ENCODE measurements at regions not wholly inside any gene's neighbourhood (a gene's known extent, or its start where the extent isn't known, plus 50 kb on each side); places are given as distances from the start of the nearest gene placed in this dataset.
"Not testable (repeated sequence)": the region's sequence is repeated elsewhere in the genome, so short reads cannot be mapped to it uniquely, and the experiment has no call there.

DNA sequence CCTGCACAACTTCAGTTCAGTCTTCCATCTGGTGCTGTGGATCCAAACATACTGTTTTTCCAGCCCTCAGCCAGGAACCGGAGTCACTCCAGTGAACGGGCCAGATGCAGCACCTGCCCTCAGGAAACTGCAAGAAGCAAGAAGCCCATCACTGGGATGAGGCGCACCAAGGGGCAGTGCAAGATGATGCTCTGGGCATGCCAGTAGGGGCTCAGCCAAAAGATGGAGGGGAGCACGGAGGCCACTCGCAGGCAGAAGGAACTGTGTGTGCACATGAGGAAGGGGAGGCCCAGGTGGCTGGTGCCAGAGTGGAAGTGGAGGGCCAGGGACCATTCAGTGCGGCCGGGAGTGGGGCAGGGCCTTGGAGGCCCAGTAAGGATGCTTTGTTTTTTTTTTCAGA lies 161.7 kb upstream of the MAMLD1 start:
- no peak overlapping the region for H3K4me3 ChIP-seq
- H3K27ac ChIP-seq = no peak overlapping the region

DNA sequence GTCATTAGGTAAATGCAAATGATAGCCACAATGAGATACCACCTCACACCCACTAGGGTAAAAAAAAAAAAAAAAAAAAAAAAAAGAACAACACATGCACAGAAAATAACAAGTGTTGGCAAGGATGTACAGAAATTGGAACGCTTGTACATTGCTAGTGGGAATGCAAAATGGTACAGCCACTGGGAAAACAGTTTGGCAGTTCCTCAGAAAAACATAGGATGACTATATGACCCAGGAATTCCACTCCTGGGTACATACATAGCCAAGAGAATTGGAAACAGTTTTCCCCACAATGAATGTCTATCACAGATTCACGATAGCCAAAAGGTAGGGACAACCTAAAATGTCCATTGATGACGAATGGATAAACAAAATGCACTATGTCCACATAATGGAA lies 161.3 kb upstream of the MAMLD1 start:
- no peak overlapping the region for H3K27ac ChIP-seq
- H3K4me3 ChIP-seq = no peak overlapping the region

DNA sequence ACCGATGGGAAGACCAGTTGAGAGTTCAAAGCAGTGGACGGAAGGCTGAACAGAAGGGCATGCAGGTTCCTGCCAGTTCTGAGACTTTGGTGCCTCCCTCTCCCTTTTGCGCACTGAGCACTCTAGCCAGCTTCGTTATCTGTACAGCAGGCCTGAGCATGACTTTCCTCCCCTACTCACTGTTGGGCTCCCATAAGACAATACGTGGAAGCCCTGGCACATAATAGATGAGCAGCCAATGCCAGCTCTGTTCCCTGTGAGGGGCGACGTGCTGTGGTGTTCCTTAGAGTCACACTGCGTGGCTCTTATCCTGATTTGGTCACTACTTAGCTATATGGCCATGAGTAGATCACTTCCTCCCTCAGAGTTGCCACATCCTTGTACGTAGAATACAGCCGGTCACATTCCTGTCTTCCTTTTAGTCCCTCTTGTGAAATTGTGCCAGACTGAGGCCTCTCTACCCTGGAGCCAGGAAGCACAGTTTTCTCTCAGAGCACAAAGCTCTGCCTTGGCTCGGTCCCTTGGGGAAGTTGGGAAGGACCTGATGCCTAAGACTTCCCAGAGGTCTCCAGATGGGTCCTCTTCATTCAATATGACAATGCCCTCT lies 160.4 kb upstream of the MAMLD1 start:
- Histone ChIP-seq H3K4me3 (no peak overlapping the region), H3K27ac (peak overlapping the region in 7 of 21 experiments; percentile 16 to 50 (median 39))

DNA sequence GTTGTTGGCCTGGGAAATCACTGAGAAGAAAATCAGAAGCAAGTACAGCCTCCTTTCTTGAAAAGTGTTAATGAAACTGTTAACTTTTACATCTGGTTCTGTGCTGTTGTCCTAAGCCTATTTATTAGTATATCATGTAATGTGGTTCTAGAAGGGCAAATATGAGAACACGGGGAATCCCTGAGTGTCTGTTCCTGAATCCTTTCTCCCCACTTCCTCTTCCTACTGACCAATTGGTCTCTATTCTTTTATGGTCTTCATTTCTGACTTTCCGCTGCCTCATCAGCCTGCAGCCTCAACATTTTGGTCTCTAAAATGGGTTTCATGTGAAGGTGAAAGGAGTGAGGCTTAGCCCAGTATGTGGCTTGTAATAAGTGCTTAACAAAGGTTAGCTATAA lies 159.9 kb upstream of the MAMLD1 start:
- Histone ChIP-seq H3K4me3 (no peak overlapping the region), H3K27ac (peak overlapping the region in 7 of 21 experiments; percentile 16 to 50 (median 39))

DNA sequence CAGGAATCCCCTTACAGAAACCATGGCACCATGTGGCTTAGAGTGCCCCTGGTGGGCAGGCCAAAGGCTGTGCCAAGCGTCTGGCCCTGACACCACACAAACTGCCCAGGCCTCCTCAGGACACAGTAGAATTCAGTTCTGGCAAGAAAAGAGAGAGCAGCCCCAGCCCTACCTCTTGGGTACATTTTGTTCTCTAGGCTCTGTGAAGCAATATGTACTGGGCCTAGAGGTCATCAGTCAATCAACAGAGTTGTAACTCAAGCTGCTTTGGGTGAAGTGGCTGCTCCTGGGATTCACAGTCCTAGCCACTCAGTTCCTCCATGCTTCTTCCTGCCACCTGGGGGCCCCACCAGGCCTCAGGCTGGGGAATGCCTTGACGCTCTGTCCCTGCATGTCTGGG lies 158.1 kb upstream of the MAMLD1 start:
- Histone ChIP-seq H3K4me3 (no peak overlapping the region), H3K27ac (no peak overlapping the region)

DNA sequence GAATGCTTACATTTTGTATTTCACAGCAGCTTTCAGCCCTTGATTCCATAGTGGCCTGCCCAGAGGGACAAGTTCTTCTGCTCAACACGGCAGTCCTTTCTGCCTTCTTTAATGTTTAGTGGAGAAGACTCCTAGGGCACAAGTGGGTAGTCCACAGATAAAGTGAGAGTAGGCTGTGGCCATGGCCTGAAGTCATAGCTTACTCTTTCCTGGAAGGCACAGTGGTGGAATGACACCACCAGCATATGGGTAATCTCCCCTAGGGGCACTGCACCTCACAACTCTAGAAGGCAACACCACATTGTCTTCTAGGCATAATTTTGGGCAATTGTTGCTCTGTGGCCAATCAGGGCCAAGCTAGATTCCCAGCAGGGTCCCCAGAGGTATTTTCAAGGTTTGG lies 155.4 kb upstream of the MAMLD1 start:
- Histone ChIP-seq H3K27ac (no peak overlapping the region), H3K4me3 (no peak overlapping the region)

DNA sequence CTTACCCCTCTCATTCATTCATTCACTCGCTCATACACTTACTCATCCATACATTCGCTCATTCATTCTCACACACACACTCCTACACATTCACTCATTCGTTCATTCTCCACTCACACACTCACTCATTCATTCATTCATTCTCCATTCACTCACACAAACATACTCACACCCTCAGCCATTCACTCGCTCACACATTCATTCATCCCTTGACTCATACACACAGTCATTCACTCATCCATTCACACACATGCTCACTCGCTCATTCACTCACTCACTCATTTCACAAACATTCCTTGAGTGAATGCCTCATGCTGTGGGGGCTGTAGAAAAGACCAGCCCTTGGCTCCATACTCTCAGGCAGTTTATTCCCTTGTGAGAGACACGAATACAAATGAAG lies 151.1 kb upstream of the MAMLD1 start:
- Histone ChIP-seq H3K4me3 (no peak overlapping the region), H3K27ac (no peak overlapping the region)

DNA sequence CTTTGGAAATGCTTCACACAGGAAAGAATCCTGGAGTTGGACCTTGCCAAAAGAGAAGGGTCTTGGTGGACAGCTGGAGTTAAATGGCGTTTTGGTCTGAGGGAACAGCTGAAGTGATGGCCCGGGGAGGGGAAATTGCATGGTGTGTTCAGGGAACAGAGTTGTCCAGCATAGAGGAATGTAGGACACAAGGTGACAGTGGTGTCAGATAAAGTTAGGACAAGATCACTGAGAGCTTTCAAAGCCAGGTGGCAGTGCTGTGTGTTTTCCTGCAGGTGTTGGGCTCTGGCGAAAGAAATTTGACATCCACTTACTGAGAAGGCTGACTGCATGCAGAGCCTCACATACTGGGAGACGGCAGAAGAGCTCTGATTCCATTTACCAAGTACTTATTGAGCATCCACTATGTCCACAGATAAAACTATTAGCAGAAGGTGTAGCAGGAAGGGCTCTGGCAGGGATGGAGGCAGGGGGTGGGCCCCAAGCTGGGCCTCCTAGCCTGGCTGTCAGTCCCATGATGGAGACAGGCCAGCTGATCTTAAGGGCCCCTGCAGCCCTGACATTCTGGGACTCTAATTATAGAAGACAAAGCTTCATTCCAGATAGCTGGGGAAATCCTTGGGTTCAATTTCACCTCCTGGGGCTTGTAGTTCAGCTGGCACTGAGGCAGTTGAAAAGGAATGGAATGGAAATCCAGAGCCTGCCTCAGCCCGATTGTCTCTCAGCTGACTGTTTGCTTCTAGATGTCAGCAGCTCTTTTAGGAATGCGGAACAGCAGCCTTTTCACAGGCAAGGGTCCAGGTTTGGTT lies 150.2 kb upstream of the MAMLD1 start:
- Histone ChIP-seq H3K4me3 (no peak overlapping the region), H3K27ac (no peak overlapping the region)

DNA sequence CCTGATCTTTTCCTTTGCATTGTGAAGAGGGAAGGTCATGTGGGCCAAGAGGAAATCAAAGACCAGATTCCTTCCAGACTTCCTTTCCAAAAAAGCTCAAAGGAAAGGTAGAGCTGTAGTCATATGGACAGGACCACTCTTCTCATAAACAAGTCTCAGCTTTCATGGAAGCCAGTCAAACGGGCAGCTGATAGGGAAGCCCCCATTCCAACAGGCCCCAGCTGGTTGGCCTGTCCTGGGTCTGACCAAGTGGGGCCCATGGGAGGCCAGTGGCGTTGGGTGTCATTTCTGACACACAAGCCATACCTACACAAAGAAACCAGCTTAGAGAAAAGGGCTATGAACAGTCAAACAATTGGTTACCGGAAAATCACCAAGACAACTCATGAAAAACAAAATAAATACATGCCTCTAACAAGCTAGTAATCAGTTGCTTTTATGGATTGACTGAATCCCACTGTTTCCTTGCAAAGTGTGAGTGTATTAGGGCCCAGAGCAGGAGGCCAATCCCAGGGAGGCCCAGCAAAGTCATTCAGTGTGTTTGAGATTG lies 149.6 kb upstream of the MAMLD1 start:
- no peak overlapping the region for H3K27ac ChIP-seq
- H3K4me3 ChIP-seq = no peak overlapping the region

DNA sequence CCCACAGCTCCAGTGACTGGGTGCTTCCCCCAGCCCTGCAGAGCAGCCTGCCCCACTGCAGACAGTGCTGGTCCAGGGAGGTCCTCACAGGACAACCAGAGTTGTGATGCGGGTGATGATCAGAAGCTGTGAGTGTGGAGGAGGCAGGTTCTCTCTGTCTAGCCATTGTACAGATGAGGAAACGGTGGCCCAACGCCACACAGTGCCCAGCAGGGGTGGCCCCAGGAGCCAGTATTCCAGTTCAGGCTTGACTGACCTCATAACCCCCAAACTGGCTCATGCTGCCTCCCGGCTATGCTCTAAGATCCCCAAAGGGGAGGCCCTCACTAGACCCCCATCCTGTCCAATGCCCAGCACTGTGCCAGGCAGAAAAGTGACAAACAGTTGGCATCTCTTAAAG lies 147.1 kb upstream of the MAMLD1 start:
- H3K4me3 ChIP-seq, H3K27ac ChIP-seq: not testable (repeated sequence)

DNA sequence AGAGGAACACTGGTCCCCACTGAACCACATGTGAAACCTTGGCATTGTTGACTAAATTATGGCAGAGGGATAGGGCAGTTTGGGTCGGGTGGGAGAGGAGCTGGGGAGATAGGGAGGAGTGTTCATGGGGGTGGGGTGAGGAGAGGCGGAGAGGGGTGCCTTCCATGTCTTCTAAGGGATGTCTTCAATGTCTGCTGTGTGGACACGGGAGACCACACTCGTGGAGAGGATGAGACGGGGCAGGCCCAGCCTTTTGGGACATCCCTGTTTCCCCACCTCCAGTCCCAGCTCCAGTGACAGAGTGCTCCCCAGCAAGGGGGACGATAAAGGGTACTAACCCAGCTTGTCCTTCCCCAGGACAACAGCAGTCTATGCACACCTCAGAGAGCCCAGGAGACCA lies 146.4 kb upstream of the MAMLD1 start:
- no peak overlapping the region for H3K27ac ChIP-seq
- H3K4me3 ChIP-seq = no peak overlapping the region

DNA sequence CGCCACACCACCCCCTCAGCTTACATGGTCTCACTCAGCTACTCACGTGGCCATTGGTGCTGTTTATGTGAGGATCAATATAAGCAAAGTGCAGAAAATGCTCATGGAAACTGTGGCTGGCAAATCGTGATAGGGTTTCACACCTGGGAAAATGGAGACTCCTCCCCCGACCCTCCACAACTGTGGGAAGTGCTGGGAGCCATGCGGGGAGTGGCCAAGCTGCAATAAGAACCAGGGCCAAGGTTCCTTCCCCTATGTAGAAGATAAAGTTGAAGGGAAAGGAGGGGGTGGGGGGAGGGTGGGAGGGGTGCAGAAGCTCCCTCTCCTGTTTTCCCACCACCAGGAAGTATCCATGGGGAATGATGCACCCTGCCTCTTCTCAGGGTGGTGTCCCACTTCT lies 145.5 kb upstream of the MAMLD1 start:
- Histone ChIP-seq H3K4me3 (no peak overlapping the region), H3K27ac (no peak overlapping the region)

DNA sequence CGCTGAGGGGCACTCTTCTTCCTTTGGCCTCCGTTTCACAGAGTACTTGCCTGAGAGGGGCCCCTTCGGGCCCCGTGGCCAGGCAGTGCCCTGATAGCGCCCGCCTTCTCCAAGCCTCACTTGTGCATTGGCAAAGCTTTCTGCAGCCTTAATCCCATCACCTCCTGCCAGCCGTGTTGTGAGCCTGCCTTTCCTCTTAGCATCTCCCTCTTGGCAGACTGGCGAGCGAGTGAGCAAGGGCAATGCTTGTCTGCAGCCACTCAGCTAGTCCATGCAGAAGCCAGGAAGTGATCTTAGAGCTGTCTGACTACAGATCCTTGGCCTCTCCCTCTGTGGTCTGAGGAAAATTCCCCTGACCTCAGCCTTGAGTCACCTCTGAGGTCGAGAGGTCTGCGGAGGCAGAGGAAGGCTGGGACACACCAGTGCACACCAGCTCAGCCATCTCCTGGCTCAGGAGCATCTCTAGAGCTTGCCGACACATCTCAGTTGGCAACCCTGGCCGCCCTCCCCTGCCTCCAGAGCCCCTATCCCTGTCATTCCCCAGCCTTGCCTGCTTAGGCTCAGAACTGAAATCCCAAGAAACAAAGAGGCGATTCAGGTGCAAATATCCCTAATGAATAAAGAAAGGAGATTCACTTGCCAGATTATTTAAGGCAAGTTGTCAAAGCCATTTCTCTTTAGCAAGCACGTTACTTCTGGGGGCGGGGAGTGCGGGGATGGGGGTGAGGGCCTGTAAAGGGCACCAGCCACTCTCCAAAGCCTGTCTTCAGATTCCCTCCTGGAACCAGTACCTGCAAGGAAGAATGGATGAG lies 143.5 kb upstream of the MAMLD1 start:
- no peak overlapping the region for H3K4me3 ChIP-seq
- no peak overlapping the region for H3K27ac ChIP-seq

DNA sequence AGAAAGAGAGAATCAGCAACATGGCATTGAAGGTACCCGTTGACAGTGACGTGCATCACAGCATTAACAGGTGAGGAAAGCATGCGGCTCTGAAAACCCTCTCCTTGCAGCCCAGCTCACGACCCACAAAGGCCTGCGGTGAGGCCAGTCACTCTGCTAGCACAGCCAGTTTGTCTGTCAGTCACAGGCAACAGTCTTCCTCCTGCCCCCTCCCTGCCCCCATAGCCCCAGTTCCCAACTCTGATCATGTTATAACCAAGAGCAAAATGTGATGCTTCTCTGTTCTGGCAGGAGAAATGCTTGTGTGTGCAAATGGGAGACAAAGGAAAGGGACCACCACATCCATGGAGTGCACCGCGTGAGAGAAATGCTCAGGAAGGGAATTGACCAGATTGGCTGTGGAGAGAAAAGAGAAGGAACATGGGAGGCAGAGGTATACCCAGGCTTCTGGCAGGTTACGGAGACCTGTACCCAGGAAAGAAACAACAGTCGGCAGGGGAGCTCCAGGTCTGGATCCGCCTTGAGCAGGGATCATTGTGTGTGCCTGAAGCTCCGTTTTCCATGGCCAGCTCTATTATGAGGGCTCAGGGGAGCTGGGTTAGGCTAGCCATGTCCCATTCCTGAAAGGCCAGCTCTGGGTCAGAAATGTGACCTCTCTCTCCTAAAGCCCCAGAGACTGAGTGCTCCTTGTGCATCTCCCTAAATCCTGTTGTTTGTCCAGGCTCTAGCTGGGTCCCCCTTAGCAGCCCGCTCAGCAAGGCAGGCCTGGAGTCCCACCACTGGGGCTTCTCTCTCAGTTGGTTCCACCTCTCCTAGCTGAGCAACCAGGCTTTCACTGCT lies 139.7 kb upstream of the MAMLD1 start:
- H3K4me3 ChIP-seq = no peak overlapping the region
- H3K27ac ChIP-seq = no peak overlapping the region

DNA sequence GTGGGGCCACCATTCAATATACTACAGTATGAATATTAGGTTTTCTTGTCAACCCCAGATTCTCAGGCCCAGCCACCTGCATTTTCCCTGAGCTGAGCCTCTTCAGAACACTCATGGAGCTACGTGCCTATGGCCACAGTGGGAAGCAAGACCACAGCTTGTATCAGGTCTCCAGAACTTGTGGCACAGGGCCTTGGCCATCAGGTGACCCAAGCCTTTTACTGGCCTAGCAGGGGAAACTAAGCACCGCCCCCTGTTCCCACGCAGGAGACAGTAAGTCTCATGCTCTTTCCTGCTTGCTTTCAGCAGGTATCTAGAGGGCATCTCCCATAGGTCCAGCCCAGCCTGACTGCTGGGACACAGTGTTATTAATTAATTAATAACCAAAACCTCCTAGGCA lies 138.4 kb upstream of the MAMLD1 start:
- Histone ChIP-seq H3K4me3 (no peak overlapping the region), H3K27ac (no peak overlapping the region)

DNA sequence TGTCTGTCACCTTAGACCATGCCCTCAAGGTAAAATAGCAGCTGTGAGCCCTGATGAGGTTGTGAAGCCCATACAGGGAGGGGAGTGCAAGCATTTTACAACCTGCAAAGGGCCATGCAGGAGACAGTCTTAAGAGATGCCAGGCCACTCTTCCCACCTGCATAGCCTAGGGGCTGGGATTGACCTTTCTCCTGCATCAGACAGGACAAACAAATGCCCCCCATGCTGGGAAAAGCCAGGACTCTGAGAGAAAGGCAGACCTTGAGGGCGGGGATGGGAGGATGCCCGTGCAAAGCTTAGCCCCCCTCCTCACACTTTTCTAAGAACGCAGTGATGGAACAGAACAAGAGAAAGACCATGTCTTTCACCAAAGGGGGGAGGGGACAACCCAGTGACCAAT lies 137.9 kb upstream of the MAMLD1 start:
- Histone ChIP-seq H3K4me3 (no peak overlapping the region), H3K27ac (no peak overlapping the region)

DNA sequence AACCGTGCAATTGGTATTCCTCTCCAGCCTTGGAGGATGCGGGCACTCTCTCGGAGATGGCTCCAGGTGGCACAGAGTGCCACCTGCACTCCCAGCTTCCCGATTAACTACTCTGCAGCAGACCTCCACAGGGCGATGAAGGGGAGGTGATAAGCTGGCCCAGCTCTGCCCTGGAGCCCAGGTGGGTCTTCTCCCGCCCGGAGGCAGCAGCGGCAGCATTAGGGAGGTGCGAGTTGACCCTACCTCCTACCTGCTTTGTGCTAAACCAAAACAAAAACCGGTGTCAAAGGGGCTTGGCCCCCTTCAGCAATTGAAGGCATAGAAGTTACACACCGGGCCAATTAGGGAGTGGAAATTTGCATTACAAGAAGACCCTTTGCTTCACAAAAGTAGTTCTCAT lies 137.4 kb upstream of the MAMLD1 start:
- Histone ChIP-seq H3K4me3 (no peak overlapping the region), H3K27ac (no peak overlapping the region)

DNA sequence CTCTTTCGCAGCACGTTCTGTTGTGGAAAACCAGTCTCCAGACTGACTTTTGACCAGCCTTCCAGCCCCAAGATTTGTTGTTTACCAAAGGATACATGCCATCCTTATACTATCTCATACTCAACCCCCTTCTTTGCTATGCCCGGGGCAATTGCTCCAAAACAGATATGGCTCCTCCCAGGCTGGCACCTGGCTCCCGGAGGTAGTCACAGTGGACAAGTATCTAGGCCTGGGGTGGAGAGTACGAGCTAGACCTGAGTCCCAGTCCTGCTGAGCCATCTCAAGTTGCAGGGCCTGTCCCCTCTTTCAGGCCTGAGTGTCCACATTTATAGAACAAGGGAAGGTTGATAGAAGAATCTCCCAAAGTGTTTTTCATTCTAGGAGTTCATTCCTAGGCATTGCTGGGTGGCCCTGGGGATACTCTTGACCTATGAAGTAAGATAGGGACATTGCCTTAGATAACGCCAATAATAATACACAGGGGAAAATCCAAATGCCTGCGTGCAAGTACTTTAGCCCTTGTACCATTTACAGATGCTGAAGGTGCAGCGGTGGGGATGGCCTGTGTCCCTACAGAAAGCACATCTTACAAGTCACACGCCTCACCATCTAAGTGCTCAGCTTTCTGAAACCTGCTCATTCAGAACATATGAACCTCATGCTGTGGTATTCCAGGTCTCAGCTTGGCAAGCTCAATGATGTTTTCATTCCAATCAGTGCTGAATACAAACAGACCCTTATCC lies 136.7 kb upstream of the MAMLD1 start:
- Histone ChIP-seq H3K4me3 (no peak overlapping the region), H3K27ac (no peak overlapping the region)

DNA sequence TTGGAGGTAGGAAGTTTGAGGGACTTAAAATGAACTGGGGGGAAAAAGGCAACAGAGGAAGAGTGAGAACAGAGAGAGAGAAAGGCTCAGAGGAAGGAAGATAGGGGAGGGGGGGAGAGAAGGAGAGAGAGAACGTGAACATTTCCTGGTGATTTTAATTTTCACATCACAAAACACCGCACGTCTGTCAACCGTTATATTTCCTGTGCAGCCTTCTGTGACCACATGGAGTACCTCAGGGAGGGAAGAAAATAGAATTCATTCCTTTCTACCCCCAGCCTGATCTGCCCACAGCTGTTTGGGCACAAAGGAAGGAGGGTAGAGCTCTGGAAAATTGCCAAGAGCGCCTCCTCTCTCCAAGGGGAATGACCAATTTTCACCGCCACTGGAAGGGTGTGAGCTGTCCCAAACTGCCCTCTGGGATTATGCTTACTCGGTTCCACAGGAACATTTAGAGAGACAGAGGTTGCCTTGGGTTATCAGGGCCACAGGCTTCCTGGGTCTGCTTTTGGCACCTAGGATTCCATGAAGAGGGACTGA lies 135.7 kb upstream of the MAMLD1 start:
- no peak overlapping the region for H3K4me3 ChIP-seq

More for the DNA sequence above, 135.7 kb upstream of the MAMLD1 start:
- no peak overlapping the region for H3K27ac ChIP-seq
